ENCODE measurements at regions not wholly inside any gene's neighbourhood (a gene's known extent, or its start where the extent isn't known, plus 50 kb on each side); places are given as distances from the start of the nearest gene placed in this dataset.
A peak's percentile ranks its signal among the peaks of the same experiment; 100 is the strongest.

DNA sequence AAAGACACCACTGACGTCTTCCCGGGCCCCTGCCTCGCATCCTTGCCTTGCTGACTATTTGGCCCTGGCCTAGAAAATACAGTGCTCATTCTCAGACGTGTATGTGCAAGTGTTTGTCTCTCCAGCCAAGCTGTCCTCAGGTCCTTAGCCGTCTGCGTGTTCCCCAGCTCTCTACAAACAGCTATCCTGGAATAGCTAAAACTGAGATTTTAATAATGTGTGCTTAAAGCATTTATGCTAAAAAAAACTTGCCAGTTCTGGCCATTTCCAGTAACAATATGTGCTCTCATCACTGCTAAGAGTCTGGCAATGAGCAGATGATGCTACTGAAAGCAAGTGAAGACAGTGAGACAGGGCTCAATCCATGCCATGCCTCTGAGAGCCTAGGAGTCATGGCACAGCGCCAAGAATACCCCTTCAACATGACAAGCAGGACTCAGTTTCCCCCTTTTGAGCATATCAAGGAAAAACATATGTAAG is 55.7 kb downstream of the IRF2BP2 start:
- DNase-seq: no peak

DNA sequence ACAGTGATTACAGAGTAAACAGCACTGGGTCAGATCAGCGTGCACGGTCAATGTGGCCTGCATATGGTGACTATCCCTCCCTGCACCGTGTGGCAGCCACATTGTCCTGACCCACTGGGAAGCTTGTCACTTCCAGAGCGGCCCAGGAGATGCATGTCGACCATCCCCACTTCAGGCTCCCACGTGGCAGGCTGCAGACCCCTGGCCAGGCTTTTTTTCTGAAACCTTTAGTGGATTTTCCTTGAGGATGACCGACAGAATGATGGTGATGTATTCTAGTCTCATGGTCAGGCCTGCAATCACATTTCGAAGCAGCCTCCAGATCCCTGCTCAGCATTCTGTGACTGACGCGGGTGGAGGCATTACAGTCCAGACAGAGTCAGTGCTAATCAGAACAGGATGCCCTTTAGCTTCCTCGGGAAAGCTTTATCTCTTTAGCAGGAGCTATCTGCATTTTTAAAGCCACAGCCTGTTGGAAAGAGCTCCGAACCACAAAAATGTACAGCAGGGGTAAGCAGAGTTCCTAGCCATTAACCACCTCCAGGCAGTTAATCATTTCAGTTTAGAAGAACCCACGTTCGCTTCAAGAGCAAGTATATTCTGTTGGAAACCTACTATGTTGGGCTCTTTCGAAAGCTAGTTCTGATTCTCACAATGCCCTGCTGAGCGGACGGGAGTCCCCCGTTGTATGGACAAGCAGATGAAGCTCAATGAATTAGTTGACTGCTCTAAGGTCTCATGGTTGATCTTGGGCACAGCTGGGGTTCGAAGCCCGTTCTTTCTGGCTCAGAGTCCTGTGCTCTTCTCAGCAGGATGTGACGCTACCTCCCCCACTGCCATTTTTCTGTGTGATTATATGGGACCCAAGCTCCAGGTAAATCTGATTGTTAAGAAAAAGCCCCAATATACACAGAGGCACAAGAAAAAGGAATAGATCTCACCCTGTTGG is 56.5 kb downstream of the IRF2BP2 start:
- no peak for DNase-seq

- DNase-seq: no peak
Observed at GRCh38 chr1:234551032-234551378, 59.0 kb downstream of the IRF2BP2 start.

DNA sequence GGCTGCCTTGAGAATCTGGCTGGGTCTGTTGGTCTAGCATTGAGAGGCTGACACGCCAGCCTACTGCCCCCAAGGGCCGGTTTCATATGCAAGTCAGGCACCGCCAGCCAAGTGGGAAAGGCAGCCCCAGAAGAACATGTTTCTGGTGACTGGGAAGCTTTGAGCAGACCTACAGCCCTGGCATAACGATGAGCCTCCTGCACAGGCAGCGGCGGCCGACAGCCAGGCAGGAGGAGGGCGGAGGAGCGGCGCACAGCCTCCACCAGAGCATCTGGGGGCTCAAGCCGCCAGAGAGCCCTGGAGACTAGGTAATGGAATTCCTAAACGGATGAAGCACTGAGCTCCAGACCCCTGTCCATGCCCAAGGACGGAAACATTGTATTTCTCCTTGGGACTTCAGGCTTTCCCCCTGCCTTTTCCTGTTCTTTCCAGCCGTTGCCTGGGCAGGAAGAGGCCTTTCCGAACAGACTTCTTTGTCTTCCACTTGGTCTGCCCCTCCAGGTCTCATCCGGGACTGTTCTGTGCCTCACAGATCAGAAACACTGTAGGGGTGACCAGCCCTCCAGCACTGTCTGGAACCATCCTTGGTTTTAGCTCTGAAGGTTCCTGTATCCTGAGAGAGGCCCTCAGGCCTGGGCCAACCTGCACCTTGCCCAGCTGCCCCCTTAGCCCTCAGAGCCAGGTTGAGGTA is 59.5 kb downstream of the IRF2BP2 start:
- DNase-seq: no peak

DNA sequence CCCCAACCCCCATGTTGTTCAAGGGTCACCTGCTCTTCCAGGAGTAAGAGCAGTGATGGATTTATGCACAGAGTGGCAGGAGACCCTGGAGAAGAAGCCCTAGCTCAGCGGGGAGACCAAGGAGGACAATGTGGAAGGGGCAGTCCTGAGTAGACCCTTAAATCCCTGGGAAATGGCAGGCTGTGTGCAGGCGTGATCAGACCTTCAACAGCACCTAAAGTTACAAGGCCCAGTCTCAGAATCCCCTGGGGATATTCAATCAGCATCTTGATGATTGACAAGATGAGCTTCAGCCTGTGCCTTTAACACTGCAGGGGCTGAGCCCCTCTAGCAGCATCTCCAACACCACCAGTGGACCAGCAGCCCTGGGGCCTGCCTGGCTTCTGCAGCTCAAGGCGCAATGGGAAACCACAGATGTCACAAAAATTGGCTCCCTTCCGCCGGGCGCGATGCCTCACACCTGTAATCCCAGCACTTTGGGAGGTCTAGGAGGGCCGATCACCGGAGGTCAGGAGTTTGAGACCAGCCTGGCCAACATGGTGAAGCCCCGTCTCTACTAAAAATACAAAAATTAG is 60.4 kb downstream of the IRF2BP2 start:
- no peak for DNase-seq

DNA sequence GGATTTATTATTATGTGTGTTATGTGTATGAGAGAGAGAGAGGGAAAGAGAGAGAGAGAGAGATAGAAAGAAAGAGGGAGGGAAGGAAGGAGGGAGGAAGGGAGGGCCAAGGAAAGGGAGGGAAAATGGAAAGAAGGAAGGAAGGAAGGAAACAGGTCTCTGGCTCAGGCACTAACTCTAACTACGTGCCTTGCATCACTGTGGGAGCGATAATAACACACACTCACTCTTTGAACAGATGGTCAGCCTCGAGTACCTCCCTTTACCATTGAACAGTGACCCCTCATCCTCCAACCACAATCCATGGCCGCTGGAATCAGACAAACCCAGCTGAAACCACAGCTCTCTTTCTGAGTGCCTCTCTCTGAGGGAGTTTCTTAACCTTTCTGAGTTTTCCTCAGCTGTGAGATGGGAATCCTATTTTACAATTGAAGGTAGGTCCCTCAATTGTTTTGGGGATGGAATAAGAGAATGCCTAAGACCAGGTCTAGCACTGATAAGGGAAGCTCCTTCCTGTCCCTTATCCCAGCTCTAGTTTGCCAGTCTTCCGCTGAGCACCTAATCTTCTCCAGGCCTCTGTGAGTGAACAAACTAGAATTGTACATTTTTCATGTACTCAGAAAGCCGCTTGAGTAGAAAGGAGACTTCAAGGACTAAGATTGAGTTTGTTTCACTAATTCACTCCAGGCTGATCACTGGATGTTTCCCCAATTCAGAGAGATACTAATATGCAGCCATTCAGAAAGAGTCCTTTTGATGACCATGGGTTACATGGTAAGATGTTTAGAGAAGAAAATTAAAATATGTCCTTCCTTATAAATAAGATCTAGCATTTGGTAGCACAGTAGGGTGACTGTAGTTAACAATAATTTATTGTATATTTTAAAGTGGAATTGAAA is 62.8 kb downstream of the IRF2BP2 start:
- DNase-seq: no peak

- DNase-seq: no peak
Observed at GRCh38 chr1:234546387-234546704, 63.6 kb downstream of the IRF2BP2 start.

DNA sequence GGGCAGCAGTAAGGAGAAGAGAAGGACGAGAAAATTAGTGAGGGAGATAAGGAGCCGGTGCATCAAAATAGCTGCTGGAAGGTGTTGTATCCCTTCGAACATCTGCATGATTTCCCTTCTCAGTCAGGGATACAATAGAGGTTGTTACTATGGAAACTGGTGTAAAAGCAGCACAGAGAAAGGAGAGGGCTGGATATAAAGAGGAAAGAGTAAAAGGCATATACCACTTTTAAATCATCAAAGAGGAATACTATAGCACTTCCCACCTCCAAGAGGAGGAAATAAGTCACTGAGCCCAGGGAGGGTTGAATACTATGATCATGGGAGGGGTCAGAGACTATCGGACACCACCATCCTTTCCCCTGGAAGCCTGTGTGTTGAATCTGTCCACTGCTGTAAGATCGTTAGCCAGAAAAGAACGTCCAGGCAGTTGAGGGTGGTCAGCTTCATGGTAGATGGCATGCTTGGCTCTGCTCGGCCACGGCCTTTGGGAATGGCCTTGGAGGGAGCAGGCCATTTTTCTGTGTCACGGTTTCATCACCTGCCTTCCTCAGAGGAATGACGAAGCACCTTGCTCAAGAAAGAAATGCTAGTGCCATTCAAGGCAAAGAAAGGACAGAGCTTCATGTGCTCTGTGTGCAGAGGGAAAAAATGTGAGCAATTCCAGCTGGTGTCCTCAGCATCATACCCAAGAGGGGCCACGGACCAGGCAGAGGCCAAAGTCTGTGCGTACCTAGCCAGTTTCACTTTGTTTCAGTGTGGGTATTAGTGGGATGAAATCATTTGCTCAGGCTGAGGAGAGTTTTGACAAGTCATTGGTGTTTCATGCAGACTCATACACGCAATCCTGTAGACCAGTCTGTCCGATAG is 64.2 kb downstream of the IRF2BP2 start:
- DNase-seq: no peak

DNA sequence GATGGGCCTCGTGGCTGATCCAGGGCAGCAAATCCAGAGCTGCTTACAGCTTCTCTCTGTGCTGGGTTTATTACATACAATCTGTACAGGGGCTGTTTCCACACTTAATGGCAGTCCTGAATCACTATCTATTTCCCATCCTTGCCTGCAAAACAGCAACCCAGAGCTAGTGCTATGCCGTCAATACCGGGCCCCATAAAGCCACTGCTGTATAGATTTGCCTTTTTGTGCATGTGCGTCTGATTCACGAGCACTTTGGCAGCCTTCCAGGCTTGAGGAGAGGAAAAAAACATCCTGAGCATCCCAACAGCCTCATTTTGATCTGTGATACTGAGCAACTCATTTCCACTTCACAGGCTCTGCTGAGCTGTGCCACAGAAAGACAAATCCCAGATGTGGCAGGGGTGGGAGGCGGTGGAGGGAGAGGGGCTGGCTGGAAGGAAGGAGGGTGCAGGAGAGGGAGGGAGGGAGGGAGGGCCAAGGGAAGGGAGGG is 65.2 kb upstream of the TARBP1 start:
- DNase-seq: peak; percentile 88

GRCh38 chr1:234543442-234544086 is 64.6 kb upstream of the TARBP1 start:
- DNase-seq: peak; percentile 24

GRCh38 chr1:234542211-234542850 is 63.4 kb upstream of the TARBP1 start:
- DNase-seq: peak; percentile 16

DNA sequence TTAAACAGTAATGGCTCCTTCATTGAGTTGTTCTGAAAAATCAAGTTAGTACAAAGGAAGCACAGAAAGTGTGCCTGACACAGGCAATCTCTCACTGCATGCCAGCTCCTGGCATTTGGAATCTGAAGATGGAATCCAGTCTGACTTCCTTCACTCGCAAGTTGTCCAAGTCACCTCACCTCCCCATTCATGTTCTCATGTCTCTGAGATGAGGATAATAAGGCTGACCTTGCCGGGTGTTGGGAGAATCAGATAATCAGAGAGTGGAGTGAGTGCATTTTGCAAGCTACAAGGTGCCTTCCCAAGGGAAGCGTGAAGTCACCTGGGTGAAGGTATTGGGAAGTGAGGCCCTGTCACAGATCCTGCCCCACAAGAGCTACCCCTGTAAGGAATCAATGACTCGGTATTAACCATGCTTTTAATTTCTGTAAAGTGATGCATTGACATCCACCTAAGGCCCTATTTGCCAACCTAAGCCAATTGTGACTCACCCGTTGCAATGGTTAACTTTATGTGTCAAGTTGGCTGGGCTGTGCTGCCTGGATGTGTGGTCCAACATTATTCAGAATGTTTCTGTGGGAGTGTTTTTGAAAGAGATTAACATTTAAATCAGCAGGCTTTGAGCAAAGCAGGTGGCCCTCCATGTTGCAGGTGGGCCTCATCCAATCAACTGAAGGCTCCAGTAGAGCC is 62.5 kb upstream of the TARBP1 start:
- DNase-seq: no peak

DNA sequence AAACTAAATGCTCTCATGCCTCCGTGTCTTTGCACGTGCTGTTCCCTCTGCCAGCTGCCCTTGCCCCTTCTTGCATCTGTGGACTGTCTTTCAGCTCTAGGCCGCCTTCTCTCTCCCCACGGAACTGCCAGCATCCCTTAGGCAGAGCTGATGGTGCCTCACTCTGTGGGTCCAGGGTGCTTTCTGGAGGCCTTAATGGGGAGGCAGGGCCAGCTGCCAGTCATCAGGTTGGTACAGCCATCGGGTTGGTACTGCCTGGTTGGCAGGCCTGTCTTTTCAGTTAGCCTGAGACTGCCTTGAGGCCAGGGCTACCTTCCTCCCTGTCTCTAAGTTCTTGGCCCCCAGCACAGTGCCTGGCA is 61.4 kb upstream of the TARBP1 start:
- no peak for DNase-seq

- no peak for DNase-seq
Observed at GRCh38 chr1:234539666-234540403, 60.9 kb upstream of the TARBP1 start.

DNA sequence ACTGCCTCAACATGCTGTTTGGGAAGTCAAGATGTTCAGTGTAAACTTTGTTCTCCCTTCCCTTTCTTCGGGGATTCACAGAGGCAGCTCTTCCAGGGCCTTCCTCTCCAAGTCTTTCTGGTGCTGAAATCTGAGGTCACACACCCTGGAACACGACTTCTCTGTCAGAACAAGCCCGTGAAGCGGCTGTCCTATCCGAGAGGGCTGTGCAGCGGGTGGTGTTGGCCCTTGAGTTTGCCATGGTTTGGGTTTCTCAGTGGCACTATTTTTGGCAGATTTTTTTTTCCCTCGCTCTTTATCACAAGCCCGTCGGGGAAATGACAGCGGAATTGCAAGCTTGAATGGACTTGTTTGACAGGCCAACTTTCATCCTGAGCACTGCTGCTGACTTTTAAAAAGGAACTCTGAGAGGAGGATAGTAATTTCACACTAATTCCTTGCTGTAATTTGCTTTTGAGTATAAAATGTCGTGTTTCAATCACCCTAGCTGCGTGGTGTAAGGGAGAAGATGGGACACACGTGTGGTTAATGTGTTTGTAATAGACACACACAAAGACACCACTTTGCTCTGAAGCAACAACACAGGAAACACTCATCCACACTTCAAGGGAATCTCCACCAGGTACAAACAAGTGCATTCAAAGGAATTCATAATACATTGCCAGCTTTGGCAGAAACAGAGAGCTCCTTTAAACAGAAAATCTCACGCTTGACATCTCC is 60.1 kb upstream of the TARBP1 start:
- no peak for DNase-seq

GRCh38 chr1:234538062-234538731 is 59.2 kb upstream of the TARBP1 start:
- no peak for DNase-seq

- no peak for DNase-seq
Observed at GRCh38 chr1:234537236-234537635, 58.3 kb upstream of the TARBP1 start.

DNA sequence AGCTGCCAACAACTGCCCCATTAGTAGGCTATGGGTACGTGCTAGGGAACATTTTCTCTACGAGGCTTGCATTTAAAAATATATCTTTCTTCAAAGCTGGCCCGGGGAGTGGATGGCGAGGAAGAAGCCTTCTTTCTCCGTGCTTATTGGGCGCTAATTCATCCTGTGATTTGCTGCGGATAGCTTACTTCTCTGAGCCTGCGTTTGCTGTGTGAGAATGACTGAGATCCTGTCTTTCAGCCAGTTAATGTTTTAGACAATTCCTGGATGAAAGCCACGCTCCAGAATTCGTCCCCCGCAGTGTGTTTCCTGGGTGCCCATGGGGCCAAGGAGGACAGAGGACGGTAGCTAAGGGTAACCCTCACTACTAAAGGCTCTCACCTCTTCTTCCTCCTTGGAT is 57.8 kb upstream of the TARBP1 start:
- DNase-seq: no peak
